Neural crest cell (in vitro differentiated cells): ENCODE measurements at regions not wholly inside any gene's neighbourhood (a gene's known extent, or its start where the extent isn't known, plus 50 kb on each side); places are given as distances from the start of the nearest gene placed in this dataset.

ENCODE experiments used
- DNase-seq: peaks from one replicate; pipeline ENCODE4 v3.0.0; 2021; ENCODE audit warnings: low read depth, mixed read lengths, low spot score
- H3K27ac Mint-ChIP-seq: one replicate; pipeline ENCODE4 v1.8.0; 2021; ENCODE audit warnings: mild to moderate bottlenecking, mixed read lengths; ENCODE audit not compliant: unreplicated experiment
- H3K27me3 Mint-ChIP-seq: 2 replicates; pipeline ENCODE4 v1.8.0; 2021; ENCODE audit warnings: low read depth, mild to moderate bottlenecking, mixed read lengths
- H3K36me3 Mint-ChIP-seq: 2 replicates; pipeline ENCODE4 v1.8.0; 2021; ENCODE audit warnings: low read depth, mild to moderate bottlenecking, mixed read lengths
- H3K4me1 Mint-ChIP-seq: 2 replicates; pipeline ENCODE4 v1.8.0; 2021; ENCODE audit warnings: mixed read lengths
- H3K4me3 Mint-ChIP-seq: one replicate; pipeline ENCODE4 v1.8.0; 2021; ENCODE audit warnings: mild to moderate bottlenecking, mixed read lengths
- H3K9me3 Mint-ChIP-seq: 2 replicates; pipeline ENCODE4 v1.8.0; 2021; ENCODE audit warnings: mixed read lengths
- TF ChIP-seq, protein P1 (sequence below): fragments of 200-600 bp; sonication (generic); conservative IDR thresholded peaks from 2 replicates; pipeline ENCODE4 v1.5.0; 2021; ENCODE audit warnings: antibody characterized with exemption, mild to moderate bottlenecking

DNA sequence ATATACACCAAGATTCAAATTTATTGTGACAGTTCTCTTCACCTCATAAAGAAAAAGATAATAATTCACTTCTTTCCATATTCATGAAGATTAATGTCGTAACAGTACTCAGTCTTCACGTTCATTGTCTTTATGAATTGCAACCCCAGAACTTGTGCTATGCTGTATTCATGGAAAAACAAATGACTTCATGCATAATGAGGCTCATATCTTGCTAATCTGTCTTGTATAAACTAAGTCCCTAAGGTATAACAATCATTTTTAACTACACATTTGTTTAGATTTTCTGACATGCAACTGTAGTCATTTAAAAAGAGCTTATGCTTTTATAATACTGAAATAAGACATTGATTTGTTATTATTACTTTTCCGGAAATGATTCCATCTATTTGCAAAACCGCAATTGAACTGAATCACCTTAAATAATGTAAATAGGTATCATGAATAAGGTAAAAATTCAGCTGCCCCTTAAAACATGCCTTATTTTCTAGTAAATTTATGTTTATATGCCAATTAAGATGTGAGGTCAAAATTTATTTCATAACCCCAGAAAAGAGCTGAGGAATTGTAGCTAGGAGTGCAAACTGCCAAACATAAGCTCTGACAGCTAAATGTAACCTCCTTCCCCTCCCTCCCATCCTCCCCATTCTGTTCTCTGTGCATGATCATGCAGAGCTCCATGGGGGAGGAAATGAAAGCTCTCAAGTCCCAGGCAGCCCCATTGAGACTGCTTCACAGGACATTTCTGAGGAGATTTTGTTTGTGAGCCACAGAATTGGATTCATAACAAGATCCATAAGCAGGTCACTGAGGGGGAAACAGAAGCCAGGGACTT lies 301.6 kb downstream of the ATP23 start:
- no peak for DNase-seq
- no peaks in the 10 kb centered on the region for H3K4me1 Mint-ChIP-seq
- TF ChIP-seq, protein P1, sequence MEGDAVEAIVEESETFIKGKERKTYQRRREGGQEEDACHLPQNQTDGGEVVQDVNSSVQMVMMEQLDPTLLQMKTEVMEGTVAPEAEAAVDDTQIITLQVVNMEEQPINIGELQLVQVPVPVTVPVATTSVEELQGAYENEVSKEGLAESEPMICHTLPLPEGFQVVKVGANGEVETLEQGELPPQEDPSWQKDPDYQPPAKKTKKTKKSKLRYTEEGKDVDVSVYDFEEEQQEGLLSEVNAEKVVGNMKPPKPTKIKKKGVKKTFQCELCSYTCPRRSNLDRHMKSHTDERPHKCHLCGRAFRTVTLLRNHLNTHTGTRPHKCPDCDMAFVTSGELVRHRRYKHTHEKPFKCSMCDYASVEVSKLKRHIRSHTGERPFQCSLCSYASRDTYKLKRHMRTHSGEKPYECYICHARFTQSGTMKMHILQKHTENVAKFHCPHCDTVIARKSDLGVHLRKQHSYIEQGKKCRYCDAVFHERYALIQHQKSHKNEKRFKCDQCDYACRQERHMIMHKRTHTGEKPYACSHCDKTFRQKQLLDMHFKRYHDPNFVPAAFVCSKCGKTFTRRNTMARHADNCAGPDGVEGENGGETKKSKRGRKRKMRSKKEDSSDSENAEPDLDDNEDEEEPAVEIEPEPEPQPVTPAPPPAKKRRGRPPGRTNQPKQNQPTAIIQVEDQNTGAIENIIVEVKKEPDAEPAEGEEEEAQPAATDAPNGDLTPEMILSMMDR: no peak
- peaks cover 7% of the 10 kb centered on the region for H3K9me3 Mint-ChIP-seq
- H3K36me3 Mint-ChIP-seq: no peaks in the 10 kb centered on the region
- no peak overlapping the region for H3K4me3 Mint-ChIP-seq
- peak overlapping the region; percentile 19 for H3K27ac Mint-ChIP-seq
- no peaks in the 10 kb centered on the region for H3K27me3 Mint-ChIP-seq

DNA sequence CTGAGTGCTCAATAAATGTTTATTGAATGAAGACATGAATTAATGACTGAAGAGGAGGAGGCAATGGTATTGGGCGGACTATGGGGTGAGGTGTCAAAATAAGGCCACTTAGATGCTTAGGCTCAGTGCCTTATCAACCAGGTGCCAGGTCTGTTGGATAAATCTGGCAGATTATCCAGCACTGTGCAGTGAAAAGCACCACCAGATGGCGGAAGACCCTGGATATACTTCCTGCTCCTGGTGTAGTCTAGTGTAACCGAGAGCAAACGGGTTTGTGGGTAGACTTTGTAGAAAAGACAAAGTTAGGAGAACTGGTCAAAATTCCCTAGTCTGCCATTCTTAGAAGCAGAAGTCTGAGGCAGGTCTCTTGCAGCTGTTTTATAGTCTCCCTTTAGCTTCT lies 306.3 kb downstream of the ATP23 start:
- no peak overlapping the region for H3K27ac Mint-ChIP-seq

GRCh38 chr12:58248599-58248998 lies 307.2 kb downstream of the ATP23 start:
- Mint-ChIP-seq H3K27ac (no peak overlapping the region), H3K4me3 (no peak overlapping the region), H3K27me3 (no peaks in the 10 kb centered on the region), H3K4me1 (no peaks in the 10 kb centered on the region), H3K9me3 (peaks cover 7% of the 10 kb centered on the region), H3K36me3 (no peaks in the 10 kb centered on the region)
- no peak for DNase-seq
- TF ChIP-seq, protein P1: no peak

More for the DNA sequence above, 306.3 kb downstream of the ATP23 start:
- Mint-ChIP-seq H3K9me3 (peaks cover 7% of the 10 kb centered on the region), H3K4me3 (no peak overlapping the region), H3K4me1 (no peaks in the 10 kb centered on the region), H3K36me3 (no peaks in the 10 kb centered on the region), H3K27me3 (no peaks in the 10 kb centered on the region)
- no peak for DNase-seq
- TF ChIP-seq, protein P1: no peak

GRCh38 chr12:58249610-58250009 lies 308.2 kb downstream of the ATP23 start:
- H3K27me3 Mint-ChIP-seq: no peaks in the 10 kb centered on the region
- DNase-seq: no peak
- TF ChIP-seq, protein P1: no peak
- H3K27ac Mint-ChIP-seq: peak overlapping the region; percentile 58
- no peak overlapping the region for H3K4me3 Mint-ChIP-seq
- peaks cover 7% of the 10 kb centered on the region for H3K9me3 Mint-ChIP-seq
- no peaks in the 10 kb centered on the region for H3K36me3 Mint-ChIP-seq
- H3K4me1 Mint-ChIP-seq: no peaks in the 10 kb centered on the region

DNA sequence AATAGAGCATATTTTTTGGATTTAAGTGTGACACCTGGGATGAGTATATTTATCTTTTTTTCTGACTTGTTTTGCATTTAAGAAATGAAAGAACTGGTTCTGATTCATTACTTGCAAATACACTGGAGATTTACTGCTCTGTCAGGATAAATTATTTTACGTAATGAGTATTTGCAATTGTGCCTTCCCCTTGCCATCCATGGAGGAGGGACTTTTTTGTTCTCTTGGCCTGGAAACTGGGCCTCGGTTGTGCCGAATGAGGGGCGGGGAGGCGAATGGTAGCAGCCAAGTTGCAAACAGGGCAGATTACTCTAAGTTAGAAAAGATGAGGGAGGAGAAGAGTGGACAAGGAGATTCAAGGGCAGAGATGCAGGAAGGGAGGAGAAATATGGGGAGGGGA lies 308.7 kb downstream of the ATP23 start:
- H3K9me3 Mint-ChIP-seq: peaks cover 7% of the 10 kb centered on the region
- no peak overlapping the region for H3K4me3 Mint-ChIP-seq
- DNase-seq: no peak
- H3K27ac Mint-ChIP-seq: no peak overlapping the region
- H3K36me3 Mint-ChIP-seq: no peaks in the 10 kb centered on the region
- TF ChIP-seq, protein P1: no peak
- no peaks in the 10 kb centered on the region for H3K27me3 Mint-ChIP-seq
- H3K4me1 Mint-ChIP-seq: no peaks in the 10 kb centered on the region
